SK-N-SH (cell line): ENCODE measurements at regions not wholly inside any gene's neighbourhood (a gene's known extent, or its start where the extent isn't known, plus 50 kb on each side); places are given as distances from the start of the nearest gene placed in this dataset.
A peak's percentile ranks its signal among the peaks of the same experiment; 100 is the strongest.

Source experiments
- CTCF ChIA-PET: fragments of 300-600, 350-600 bp; formaldehyde crosslinking; extraction: SDS; loops from one replicate; lab custom pipeline; 2021; lab: Yijun Ruan, JAX
- POLR2A ChIA-PET: fragments of 350-600 bp; sonication (Branson Sonifier 250); formaldehyde crosslinking; extraction: SDS; loops from one replicate; lab custom pipeline; 2020; ENCODE audit warnings: antibody characterized with exemption, inconsistent platforms; lab: Yijun Ruan, JAX
- DNase-seq: peaks from one replicate; pipeline ENCODE4 v3.0.0; 2012
- H2AFZ ChIP-seq: fragments of 200-600 bp; sonication (generic); 2 replicates; pipeline ENCODE4 v1.8.1; 2016; ENCODE audit warnings: antibody characterized with exemption, mild to moderate bottlenecking, low read depth
- H3F3A ChIP-seq: fragments of 200-600 bp; sonication (generic); replicated peaks from 2 replicates; pipeline ENCODE3; 2016; ENCODE audit warnings: antibody characterized with exemption, mild to moderate bottlenecking; ENCODE audit not compliant: insufficient read depth
- H3K27ac ChIP-seq, 2 experiments: fragments of 200-500 bp in 1 of 2; fragments of 200-600 bp in 1 of 2; sonication (Bioruptor generic) in 1 of 2; sonication (generic), shearing (Covaris generic) in 1 of 2; 2 replicates each; pipeline versions ENCODE4 v1.5.1 to v1.6.1; 2014 to 2016; ENCODE audit warnings: low read depth in 2 of 2, inconsistent platforms in 1 of 2, low read length in 1 of 2, mild to moderate bottlenecking in 1 of 2, mixed read lengths in 1 of 2
- H3K27me3 ChIP-seq: fragments of 200-600 bp; sonication (generic), shearing (Covaris generic); 2 replicates; pipeline ENCODE4 v1.6.1; 2016; ENCODE audit warnings: mixed run types; ENCODE audit not compliant: insufficient read depth
- H3K36me3 ChIP-seq, 2 experiments: fragments of 200-500 bp in 1 of 2; fragments of 200-600 bp in 1 of 2; sonication (Bioruptor generic) in 1 of 2; sonication (generic) in 1 of 2; replicated peaks in 1 of 2; 2 replicates each; pipeline versions ENCODE3 to v1.5.1; 2014 to 2016; ENCODE audit warnings: low read length in 1 of 2, mild to moderate bottlenecking in 1 of 2; ENCODE audit not compliant: insufficient read depth in 2 of 2, control insufficient read depth in 1 of 2
- H3K4me1 ChIP-seq, 2 experiments: fragments of 200-500 bp in 1 of 2; fragments of 200-600 bp in 1 of 2; sonication (Bioruptor generic) in 1 of 2; sonication (generic), shearing (Covaris generic) in 1 of 2; 2 replicates each; pipeline versions ENCODE4 v1.5.1 to v1.6.1; 2014 to 2016; ENCODE audit warnings: low read depth in 1 of 2, low read length in 1 of 2, mixed run types in 1 of 2; ENCODE audit not compliant: insufficient read depth in 2 of 2, control insufficient read depth in 1 of 2
- H3K4me2 ChIP-seq: fragments of 200-600 bp; sonication (generic), shearing (Covaris generic); 2 replicates; pipeline ENCODE4 v1.6.1; 2017; ENCODE audit warnings: mixed run types
- H3K4me3 ChIP-seq, 2 experiments: fragments of 200-500 bp in 1 of 2; fragments of 200-600 bp in 1 of 2; sonication (Bioruptor generic) in 1 of 2; sonication (generic), shearing (Covaris generic) in 1 of 2; 2 replicates each; pipeline versions ENCODE4 v1.5.1 to v1.8.1; 2014 to 2016; ENCODE audit warnings: low read depth in 2 of 2, inconsistent platforms in 1 of 2, low read length in 1 of 2, mild to moderate bottlenecking in 1 of 2, mixed read lengths in 1 of 2, moderate library complexity in 1 of 2
- H3K79me2 ChIP-seq: fragments of 200-600 bp; sonication (generic); 2 replicates; pipeline ENCODE4 v1.8.1; 2017; ENCODE audit warnings: mild to moderate bottlenecking; ENCODE audit not compliant: insufficient read depth
- H3K9ac ChIP-seq: fragments of 200-600 bp; sonication (generic); 2 replicates; pipeline ENCODE4 v1.6.1; 2017; ENCODE audit warnings: mixed run types
- H3K9me2 ChIP-seq: fragments of 200-600 bp; sonication (generic); 2 replicates; pipeline ENCODE4 v1.6.1; 2017; ENCODE audit warnings: mixed run types
- H3K9me3 ChIP-seq: fragments of 200-600 bp; sonication (generic); 2 replicates; pipeline ENCODE4 v1.6.1; 2017; ENCODE audit warnings: mixed run types, mild to moderate bottlenecking, moderate library complexity
- H4K20me1 ChIP-seq: fragments of 200-600 bp; sonication (generic); 2 replicates; pipeline ENCODE4 v1.6.1; 2017; ENCODE audit warnings: mild to moderate bottlenecking, mixed run types; ENCODE audit not compliant: insufficient read depth
- ELF1 ChIP-seq: IDR thresholded peaks from 2 replicates; pipeline ENCODE4 v1.4.0; 2012
- EP300 ChIP-seq, 2 experiments: IDR thresholded peaks; 2 replicates each; pipeline versions ENCODE4 v1.4.0 to v1.6.1; 2012; ENCODE audit warnings: borderline replicate concordance in 1 of 2, low read depth in 1 of 2, low read length in 1 of 2
- EZH2phosphoT487 ChIP-seq: fragments of 200-600 bp; sonication (generic); IDR thresholded peaks from 2 replicates; pipeline ENCODE4 v1.6.1; 2017; ENCODE audit warnings: low read depth, mixed run types, mild to moderate bottlenecking, antibody characterized with exemption, moderate library complexity, borderline replicate concordance
- FOSL2 ChIP-seq: IDR thresholded peaks from 2 replicates; pipeline ENCODE4 v1.4.0; 2012; ENCODE audit warnings: low read depth, mild to moderate bottlenecking, moderate library complexity, borderline replicate concordance
- IRF3 ChIP-seq: fragments of 150-350 bp; IDR thresholded peaks from 2 replicates; pipeline ENCODE4 v1.6.1; 2016; ENCODE audit warnings: mild to moderate bottlenecking, low read depth, low read length
- JUND ChIP-seq: IDR thresholded peaks from 2 replicates; pipeline ENCODE4 v1.4.0; 2012
- MXI1 ChIP-seq: IDR thresholded peaks from 2 replicates; pipeline ENCODE4 v1.6.1; 2012; ENCODE audit warnings: mild to moderate bottlenecking, low read depth, low read length, improper control_type of control experiment
- NFIC ChIP-seq: IDR thresholded peaks from 2 replicates; pipeline ENCODE4 v1.4.0; 2012; ENCODE audit warnings: borderline replicate concordance
- PBX3 ChIP-seq: IDR thresholded peaks from 2 replicates; pipeline ENCODE4; 2012
- POLR2AphosphoS5 ChIP-seq: IDR thresholded peaks from 2 replicates; pipeline ENCODE4 v1.6.1; 2012; ENCODE audit warnings: low read depth, low read length
- RAD21 ChIP-seq: IDR thresholded peaks from 2 replicates; pipeline ENCODE4 v1.6.1; 2012; ENCODE audit warnings: mild to moderate bottlenecking, low read length
- SMC3 ChIP-seq: IDR thresholded peaks from 2 replicates; pipeline ENCODE4 v1.6.1; 2012; ENCODE audit warnings: low read depth, low read length, improper control_type of control experiment
- TCF12 ChIP-seq: IDR thresholded peaks from 2 replicates; pipeline ENCODE4 v1.4.0; 2012
- USF2 ChIP-seq: fragments of 150-350 bp; IDR thresholded peaks from 2 replicates; pipeline ENCODE4 v1.6.1; 2017; ENCODE audit warnings: antibody characterized with exemption, low read length, low read depth, borderline replicate concordance
- WGBS: methylation state at CpG from one replicate; pipeline ENCODE4 v1.1.6; 2017; ENCODE audit warnings: low lambda C conversion rate; 5-methylcytosine and 5-hydroxymethylcytosine counted together
- TF ChIP-seq, protein P1 (sequence below): fragments of 200-600 bp; sonication (generic); IDR thresholded peaks from 2 replicates; pipeline ENCODE4 v1.6.1; 2017; ENCODE audit warnings: antibody characterized with exemption, mild to moderate bottlenecking, moderate library complexity

DNA sequence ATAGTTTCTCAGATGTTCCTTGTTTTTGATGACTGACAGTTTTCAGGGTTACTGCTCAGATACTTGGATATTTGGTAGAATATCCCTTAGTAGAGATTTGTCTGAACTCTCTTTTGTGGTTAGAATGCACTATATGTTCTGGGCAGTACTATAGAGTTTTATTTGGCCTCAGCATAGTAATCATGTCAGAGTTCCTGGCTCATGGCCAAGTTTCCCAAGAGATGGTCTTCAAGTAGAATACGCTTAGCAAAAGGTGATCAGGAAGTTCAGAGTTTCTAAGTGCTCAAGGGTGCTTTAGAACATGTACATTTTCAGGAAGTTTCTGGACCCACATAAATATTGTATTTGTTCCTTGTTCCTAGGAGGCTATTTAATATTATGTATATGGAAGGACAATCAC is 1209.7 kb upstream of the GJE1 start:
- 80% methylated on average over 1 of the region's 1 CpG for WGBS
- CTCF ChIA-PET = no interaction called here

DNA sequence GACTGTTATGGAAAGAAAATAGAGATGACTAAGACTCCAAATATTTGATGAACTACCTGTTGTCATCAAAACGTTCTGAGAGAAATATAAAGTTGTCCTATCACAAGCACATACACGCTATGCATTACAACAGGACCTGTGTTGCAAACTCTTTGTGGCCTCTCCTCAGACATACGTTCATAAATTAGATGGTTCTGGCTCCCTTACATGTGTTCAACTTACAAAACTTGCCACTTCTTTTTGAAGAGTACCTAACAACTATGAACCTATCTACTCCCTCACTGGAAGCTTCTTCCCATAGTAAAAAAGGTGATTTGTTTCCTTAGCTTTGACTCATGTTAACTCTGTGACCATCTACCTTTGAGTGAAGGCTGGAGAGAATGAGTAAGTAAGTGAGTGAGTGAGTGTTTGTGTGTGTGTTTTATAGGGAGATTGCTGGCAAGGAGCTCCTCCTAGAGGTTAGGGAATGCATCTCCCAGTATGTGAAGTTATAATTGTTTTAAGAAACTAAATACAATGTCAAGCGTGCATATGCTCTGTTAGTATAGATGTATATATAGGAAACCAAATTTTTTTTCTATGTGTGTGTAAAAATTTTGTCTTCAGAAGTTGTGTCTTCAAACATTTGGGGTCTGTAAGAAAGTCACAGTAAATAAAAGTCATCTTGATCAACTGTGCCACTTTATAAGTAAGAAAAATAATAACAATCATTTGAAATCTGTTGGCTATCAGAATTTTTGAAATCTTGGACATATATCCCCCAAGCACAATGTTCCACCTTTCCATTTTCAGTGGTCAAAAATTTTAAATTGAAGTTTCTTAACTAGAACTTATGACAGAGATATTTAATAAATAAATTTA is 1211.1 kb upstream of the GJE1 start:
- Histone ChIP-seq H3K36me3 (no peaks in the 10 kb centered on the region), H3K79me2 (no peaks in the 10 kb centered on the region), H3K9me2 (no peaks in the 10 kb centered on the region), H3K9me3 (no peaks in the 10 kb centered on the region), H3K27me3 (no peaks in the 10 kb centered on the region), H3K4me1 (no peaks in the 10 kb centered on the region), H3F3A (no peaks in the 10 kb centered on the region), H3K27ac (no peak overlapping the region), H2AFZ (peak overlapping the region; percentile 75), H3K9ac (no peak overlapping the region), H4K20me1 (no peaks in the 10 kb centered on the region), H3K4me2 (no peak overlapping the region), H3K4me3 (no peak overlapping the region; a peak in 1 of 4 replicates)
- DNase-seq = peak; percentile 13
- ChIA-PET POLR2A (no interaction called here), CTCF (interaction anchor here (1.0 to 1.1 kb wide), 2 partner anchors 15 to 1552 kb away, joined by 3 to 5 read pairs; no protein-coding TSS in a partner anchor)
- 15% methylated on average over 4 of the region's 4 CpGs for WGBS
- no peak for TF ChIP-seq IRF3
- TF ChIP-seq, protein P1, sequence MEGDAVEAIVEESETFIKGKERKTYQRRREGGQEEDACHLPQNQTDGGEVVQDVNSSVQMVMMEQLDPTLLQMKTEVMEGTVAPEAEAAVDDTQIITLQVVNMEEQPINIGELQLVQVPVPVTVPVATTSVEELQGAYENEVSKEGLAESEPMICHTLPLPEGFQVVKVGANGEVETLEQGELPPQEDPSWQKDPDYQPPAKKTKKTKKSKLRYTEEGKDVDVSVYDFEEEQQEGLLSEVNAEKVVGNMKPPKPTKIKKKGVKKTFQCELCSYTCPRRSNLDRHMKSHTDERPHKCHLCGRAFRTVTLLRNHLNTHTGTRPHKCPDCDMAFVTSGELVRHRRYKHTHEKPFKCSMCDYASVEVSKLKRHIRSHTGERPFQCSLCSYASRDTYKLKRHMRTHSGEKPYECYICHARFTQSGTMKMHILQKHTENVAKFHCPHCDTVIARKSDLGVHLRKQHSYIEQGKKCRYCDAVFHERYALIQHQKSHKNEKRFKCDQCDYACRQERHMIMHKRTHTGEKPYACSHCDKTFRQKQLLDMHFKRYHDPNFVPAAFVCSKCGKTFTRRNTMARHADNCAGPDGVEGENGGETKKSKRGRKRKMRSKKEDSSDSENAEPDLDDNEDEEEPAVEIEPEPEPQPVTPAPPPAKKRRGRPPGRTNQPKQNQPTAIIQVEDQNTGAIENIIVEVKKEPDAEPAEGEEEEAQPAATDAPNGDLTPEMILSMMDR = peak; percentile 76
- TF ChIP-seq JUND = peak; percentile 13; the same call in 1 of the 2 replicates
- no peak for TF ChIP-seq EZH2phosphoT487
- peak; percentile 80 for TF ChIP-seq RAD21
- peak; percentile 50 for TF ChIP-seq PBX3
- TF ChIP-seq TCF12 = 0 out of 2 replicates have a peak, but pooled peaks have one; percentile 10
- TF ChIP-seq EP300 (IDR thresholded peaks at IDR 0.05; ENCODE audit: borderline replicate concordance in 1 of 2, low read depth in 1 of 2, low read length in 1 of 2) = no peak
- peak; percentile 36; the same call in 1 of the 2 replicates for TF ChIP-seq FOSL2
- peak; percentile 71 for TF ChIP-seq SMC3

More for the DNA sequence above, 1209.7 kb upstream of the GJE1 start:
- Histone ChIP-seq H3K9me3 (no peaks in the 10 kb centered on the region), H3K9ac (no peak overlapping the region), H3K79me2 (no peaks in the 10 kb centered on the region), H3K27me3 (no peaks in the 10 kb centered on the region), H2AFZ (no peak overlapping the region), H3F3A (no peaks in the 10 kb centered on the region), H3K4me2 (no peak overlapping the region), H3K9me2 (no peaks in the 10 kb centered on the region), H4K20me1 (no peaks in the 10 kb centered on the region), H3K27ac (no peak overlapping the region), H3K36me3 (no peaks in the 10 kb centered on the region), H3K4me1 (no peaks in the 10 kb centered on the region), H3K4me3 (no peak overlapping the region)
- 0 out of 2 replicates have a peak, but pooled peaks have one; percentile 16 for TF ChIP-seq NFIC
- TF ChIP-seq, protein P1 = no peak
- no peak for TF ChIP-seq MXI1
- TF ChIP-seq USF2 = no peak
- TF ChIP-seq POLR2AphosphoS5 = no peak
- TF ChIP-seq ELF1 = no peak
- POLR2A ChIA-PET = no interaction called here
- DNase-seq = no peak
